ENCODE measurements at regions not wholly inside any gene's neighbourhood (a gene's known extent, or its start where the extent isn't known, plus 50 kb on each side); places are given as distances from the start of the nearest gene placed in this dataset.

- DNase-seq (ENCODE audit: low read depth, low spot score) (no peak), FAIRE-seq (no peak)
- no peak overlapping the region for H3K27ac ChIP-seq (ENCODE audit: insufficient read depth, low read depth, low read length)
- H3K9me1 ChIP-seq (replicated peaks; ENCODE audit: control insufficient read depth, extremely low read depth, insufficient read depth, low read length): no peaks in the 10 kb centered on the region
- H3K4me3 ChIP-seq (replicated peaks in 1 of 3; ENCODE audit: insufficient read depth in 1 of 3, low read depth in 1 of 3, low read length in 3 of 3): no peak overlapping the region
- POLR2A ChIA-PET: no interaction called here
- TF ChIP-seq JUN (IDR thresholded peaks at IDR 0.05; ENCODE audit: borderline replicate concordance, insufficient read depth, insufficient read length, low read depth) (no peak), POLR2A (IDR thresholded peaks at IDR 0.05; ENCODE audit: low read depth, low read length) (no peak), MAX (IDR thresholded peaks at IDR 0.05; ENCODE audit: insufficient read depth, insufficient read length) (no peak), FOS (IDR thresholded peaks at IDR 0.05; ENCODE audit: borderline replicate concordance, insufficient read depth, low read length) (no peak), CTCF (IDR thresholded peaks at IDR 0.05; ENCODE audit: extremely low read depth in 1 of 2, insufficient read depth in 1 of 2, low read depth in 1 of 2, low read length in 2 of 2) (no peak), EZH2 (IDR thresholded peaks at IDR 0.05; ENCODE audit: borderline replicate concordance, low read depth, low read length, severe bottlenecking) (no peak), MYC (IDR thresholded peaks at IDR 0.05; ENCODE audit: low read depth, low read length) (no peak), POLR2AphosphoS5 (IDR thresholded peaks at IDR 0.05; ENCODE audit: insufficient read depth, low read depth, low read length) (no peak), GATA2 (IDR thresholded peaks at IDR 0.05; ENCODE audit: insufficient read depth, insufficient read length, low read depth, low read length) (no peak)
- no peak overlapping the region for H3K4me2 ChIP-seq (ENCODE audit: insufficient read depth, low read length)
- no peak overlapping the region for H3K9ac ChIP-seq (replicated peaks; ENCODE audit: extremely low read depth, insufficient read depth, low read length)
- H4K20me1 ChIP-seq (replicated peaks; ENCODE audit: control insufficient read depth, extremely low read depth, insufficient read depth, low read length): no peaks in the 10 kb centered on the region
- no peaks in the 10 kb centered on the region for H3K9me3 ChIP-seq (replicated peaks; ENCODE audit: control insufficient read depth, insufficient read depth, low read length)
- no peaks in the 10 kb centered on the region for H3K79me2 ChIP-seq (ENCODE audit: control insufficient read depth, insufficient read depth, low read length)
- intact Hi-C loops (cut with micrococcal nuclease) (no loop called here), dilution Hi-C loops (cut with MboI; ENCODE audit: extremely low pct_ligation_motif_present, low sequenced_read_pairs) (no loop called here)
- no TSS peak for BruUV-seq (replicated peaks)
- H2AFZ ChIP-seq (ENCODE audit: low read depth, low read length): no peak overlapping the region
- no peaks in the 10 kb centered on the region for H3K27me3 ChIP-seq (ENCODE audit: control insufficient read depth in 2 of 2, insufficient read depth in 2 of 2, low read length in 2 of 2)
- CTCF ChIA-PET: interaction anchor here (0.7 to 2.5 kb wide), 2 partner anchors 54 to 230 kb away, joined by 3 to 13 read pairs; no protein-coding TSS in a partner anchor
- H3K4me1 ChIP-seq (ENCODE audit: control insufficient read depth, extremely low read depth, insufficient read depth, low read length): no peaks in the 10 kb centered on the region
- H3K36me3 ChIP-seq (ENCODE audit: control insufficient read depth in 2 of 2, extremely low read depth in 1 of 2, insufficient read depth in 2 of 2, low read length in 2 of 2): no peaks in the 10 kb centered on the region
These were observed 52.6 kb upstream of the ADA2 start for GRCh38 chr22:17271711-17272451.

All from endothelial cell of umbilical vein (primary cell).